HepG2 (cell line): ENCODE measurements at regions not wholly inside any gene's neighbourhood (a gene's known extent, or its start where the extent isn't known, plus 50 kb on each side); places are given as distances from the start of the nearest gene placed in this dataset.

Experiments
- ATAC-seq: fragments of 200-7000 bp; cut with Tn5 transposase; 3 replicates; pipeline ENCODE4 v1.9.1; 2020; ENCODE audit warnings: mild to moderate bottlenecking, moderate library complexity
- BruUV-seq: library from RNA; stranded (reverse); fragments of 400-500 nt; replicated peaks from 2 replicates; lab custom pipeline; 2021; lab: Mats Ljungman, UMichigan
- CTCF ChIA-PET: fragments of 300-600 bp; formaldehyde crosslinking; extraction: SDS; loops from one replicate; lab custom pipeline; 2021; ENCODE audit warnings: low total read pairs, inconsistent platforms, low intra/inter-chr PET ratio; lab: Yijun Ruan, JAX
- POLR2A ChIA-PET: fragments of 350-600 bp; sonication (Branson Sonifier 250); formaldehyde crosslinking; loops from one replicate; lab custom pipeline; 2020; ENCODE audit warnings: antibody characterized with exemption, inconsistent platforms; lab: Yijun Ruan, JAX
- DNase-seq: peaks from one replicate; pipeline ENCODE4 v3.0.0-alpha.2; 2015; ENCODE audit warnings: low spot score
- FAIRE-seq: peaks from 3 replicates; lab custom pipeline; 2011; peaks lifted over from hg19 to GRCh38; lab: Jason Lieb, UNC
- H2AFZ ChIP-seq: one replicate; pipeline ENCODE4 v1.6.1; 2011; ENCODE audit warnings: low read length, inconsistent platforms
- H3K27ac ChIP-seq: fragments of 300-600 bp; 3 replicates; pipeline ENCODE4 v1.8.0; 2011; ENCODE audit warnings: mixed run types, mild to moderate bottlenecking, mixed read lengths, low read length, inconsistent platforms; ENCODE audit not compliant: insufficient read depth; ENCODE audit errors: extremely low read length
- H3K27me3 ChIP-seq, 2 experiments: fragments of 200-600 bp in 1 of 2; 2 replicates in 1 of 2; 3 replicates in 1 of 2; pipeline versions ENCODE4 v1.6.0 to v1.8.0; 2011; ENCODE audit warnings: low read length in 2 of 2, mild to moderate bottlenecking in 2 of 2, moderate library complexity in 2 of 2, inconsistent platforms in 1 of 2; ENCODE audit not compliant: insufficient read depth in 2 of 2, control insufficient read depth in 1 of 2
- H3K36me3 ChIP-seq, 2 experiments: fragments of 200-600 bp in 1 of 2; replicated peaks in 1 of 2; 2 replicates in 1 of 2; 3 replicates in 1 of 2; pipeline versions ENCODE4 v1.5.1 to v1.8.0; 2011; ENCODE audit warnings: low read length in 2 of 2, inconsistent platforms in 1 of 2; ENCODE audit not compliant: insufficient read depth in 2 of 2, control insufficient read depth in 1 of 2
- H3K4me1 ChIP-seq: 2 replicates; pipeline ENCODE4 v1.5.1; 2012; ENCODE audit warnings: low read length, inconsistent platforms; ENCODE audit not compliant: insufficient read depth
- H3K4me2 ChIP-seq: 2 replicates; pipeline ENCODE4 v1.6.0; 2011; ENCODE audit warnings: low read depth, low read length, inconsistent platforms
- H3K4me3 ChIP-seq, 3 experiments: fragments of 200-600 bp in 1 of 3; sonication (generic), shearing (Covaris generic) in 1 of 3; replicated peaks in 1 of 3; 2 replicates each; pipeline ENCODE4 v1.5.1; 2011 to 2016; ENCODE audit warnings: low read length in 3 of 3, inconsistent platforms in 2 of 3, low read depth in 2 of 3, mild to moderate bottlenecking in 2 of 3, control low read depth in 1 of 3, mixed read lengths in 1 of 3; ENCODE audit not compliant: insufficient read depth in 1 of 3
- H3K79me2 ChIP-seq: one replicate; pipeline ENCODE4 v1.6.1; 2011; ENCODE audit warnings: low read length, inconsistent platforms; ENCODE audit not compliant: insufficient read depth
- H3K9ac ChIP-seq: 2 replicates; pipeline ENCODE4 v1.6.0; 2011; ENCODE audit warnings: mild to moderate bottlenecking, low read depth, low read length, inconsistent platforms; ENCODE audit not compliant: insufficient read depth
- H3K9me3 ChIP-seq: 2 replicates; pipeline ENCODE4 v1.5.1; 2012; ENCODE audit warnings: mild to moderate bottlenecking, low read length
- H4K20me1 ChIP-seq: 2 replicates; pipeline ENCODE4 v1.6.0; 2011; ENCODE audit warnings: inconsistent platforms, mild to moderate bottlenecking, low read length, moderate library complexity; ENCODE audit not compliant: insufficient read depth
- BATF2 ChIP-seq: sonication (generic); formaldehyde crosslinking; IDR thresholded peaks from 2 replicates; pipeline ENCODE4 v1.8.0; 2022; ENCODE audit warnings: mild to moderate bottlenecking, missing genetic modification reagents, moderate library complexity
- CBX5 ChIP-seq: sonication (generic); formaldehyde crosslinking; IDR thresholded peaks from 2 replicates; pipeline ENCODE4 v1.4.0; 2020; ENCODE audit warnings: missing genetic modification reagents, borderline replicate concordance
- HDAC1 ChIP-seq: sonication (generic); formaldehyde crosslinking; IDR thresholded peaks from 2 replicates; pipeline ENCODE4 v1.5.1; 2020; ENCODE audit warnings: mild to moderate bottlenecking, missing genetic modification reagents
- IRX3 ChIP-seq: sonication (generic); formaldehyde crosslinking; IDR thresholded peaks from 2 replicates; pipeline ENCODE4 v1.8.1; 2023; ENCODE audit warnings: mild to moderate bottlenecking, low read depth, missing genetic modification reagents, borderline replicate concordance
- ZBTB21 ChIP-seq: sonication (generic); formaldehyde crosslinking; IDR thresholded peaks from 2 replicates; pipeline ENCODE4 v1.4.0; 2020; ENCODE audit warnings: missing genetic modification reagents
- ZNF124 ChIP-seq: sonication (generic); formaldehyde crosslinking; IDR thresholded peaks from 2 replicates; pipeline ENCODE4 v1.4.0; 2020; ENCODE audit warnings: missing genetic modification reagents
- ZNF331 ChIP-seq: sonication (generic); formaldehyde crosslinking; IDR thresholded peaks from 2 replicates; pipeline ENCODE4 v1.4.0; 2020; ENCODE audit warnings: missing genetic modification reagents
- ZNF549 ChIP-seq: sonication (generic); formaldehyde crosslinking; IDR thresholded peaks from 2 replicates; pipeline ENCODE4 v1.5.0; 2020; ENCODE audit warnings: missing genetic modification reagents
- ZNF672 ChIP-seq: sonication (generic); formaldehyde crosslinking; IDR thresholded peaks from 2 replicates; pipeline ENCODE4 v1.8.1; 2022; ENCODE audit warnings: missing genetic modification reagents
- ZNF790 ChIP-seq: sonication (generic); formaldehyde crosslinking; IDR thresholded peaks from 2 replicates; pipeline ENCODE4 v1.8.0; 2022; ENCODE audit warnings: missing genetic modification reagents, mild to moderate bottlenecking, borderline replicate concordance
- ZNF792 ChIP-seq: IDR thresholded peaks from 2 replicates; pipeline ENCODE4 v1.6.1; 2016
- ZSCAN25 ChIP-seq: sonication (generic); formaldehyde crosslinking; IDR thresholded peaks from 2 replicates; pipeline ENCODE4 v1.8.0; 2022; ENCODE audit warnings: mild to moderate bottlenecking, missing genetic modification reagents
- WGBS: methylation state at CpG from one replicate; pipeline ENCODE4 v1.1.6; 2017; ENCODE audit warnings: low lambda C conversion rate; 5-methylcytosine and 5-hydroxymethylcytosine counted together
- in situ Hi-C: cut with HindIII; loops from 2 replicates; pipeline ENCODE4 v1.10.0; 2017; ENCODE audit warnings: low pct_unique_long_range_greater_than_20kb; ENCODE audit not compliant: extremely low pct_ligation_motif_present
- intact Hi-C: fragments of 100-400 bp; cut with micrococcal nuclease; formaldehyde crosslinking; loops from one replicate; pipeline ENCODE4 v1.10.0; 2022; ENCODE audit not compliant: unreplicated experiment
- TF ChIP-seq, protein P1 (sequence below): IDR thresholded peaks from 2 replicates; pipeline ENCODE4 v1.6.1; 2016; ENCODE audit warnings: mild to moderate bottlenecking, missing biosample characterization, missing genetic modification reagents

DNA sequence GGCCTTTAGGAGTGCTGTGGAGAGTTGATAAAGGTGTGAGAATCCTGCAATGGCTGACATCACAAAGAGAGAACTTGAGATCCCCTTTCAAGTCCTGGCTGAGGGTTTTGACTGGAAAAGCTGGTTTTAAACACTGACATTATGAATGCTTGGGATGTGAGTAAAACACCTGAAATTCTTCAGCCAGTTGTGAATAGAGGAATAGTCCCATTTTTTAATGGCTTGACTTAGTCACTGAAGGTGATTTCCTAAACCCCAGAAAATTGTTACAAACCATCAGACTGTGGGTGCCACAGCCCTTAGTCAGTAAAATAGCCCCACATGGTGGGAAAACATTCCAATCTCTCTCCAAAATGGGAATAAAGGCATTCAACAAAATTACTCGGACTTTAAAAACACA, 107.7 kb upstream of the LMO4 start:
- H3K4me3 ChIP-seq, result no peak overlapping the region
- WGBS, result 5% methylated on average over 1 of the region's 1 CpG
- peaks cover 4% of the 10 kb centered on the region; the same call in 1 of the 2 replicates for H3K9me3 ChIP-seq
- DNase-seq (no peak), ATAC-seq (no peak), FAIRE-seq (no peak)
- no TSS peak for BruUV-seq
- in situ Hi-C loops, result no loop called here
- no peak overlapping the region for H2AFZ ChIP-seq
- peaks cover 8% of the 10 kb centered on the region for H3K4me1 ChIP-seq
- no peaks in the 10 kb centered on the region for H3K79me2 ChIP-seq
- H4K20me1 ChIP-seq, result no peaks in the 10 kb centered on the region
- no peak overlapping the region for H3K27ac ChIP-seq
- CTCF ChIA-PET, result no interaction called here
- H3K27me3 ChIP-seq, result no peaks in the 10 kb centered on the region; a peak in 1 of 5 replicates
- POLR2A ChIA-PET, result no interaction called here
- H3K4me2 ChIP-seq, result no peak overlapping the region
- no peak overlapping the region for H3K9ac ChIP-seq
- intact Hi-C loops, result no loop called here
- H3K36me3 ChIP-seq, result no peaks in the 10 kb centered on the region
- TF ChIP-seq, protein P1, sequence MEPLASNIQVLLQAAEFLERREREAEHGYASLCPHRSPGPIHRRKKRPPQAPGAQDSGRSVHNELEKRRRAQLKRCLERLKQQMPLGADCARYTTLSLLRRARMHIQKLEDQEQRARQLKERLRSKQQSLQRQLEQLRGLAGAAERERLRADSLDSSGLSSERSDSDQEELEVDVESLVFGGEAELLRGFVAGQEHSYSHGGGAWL (CRISPR knock-in tag), result no peak
- no peak for TF ChIP-seq ZNF792 (CRISPR knock-in tag)
- TF ChIP-seq ZNF331 (CRISPR knock-in tag), result no peak
- no peak for TF ChIP-seq HDAC1 (CRISPR knock-in tag)
- TF ChIP-seq BATF2 (CRISPR knock-in tag), result no peak
- no peak for TF ChIP-seq IRX3 (CRISPR knock-in tag)
- TF ChIP-seq ZNF549, result no peak
- no peak for TF ChIP-seq CBX5
- TF ChIP-seq ZSCAN25 (CRISPR knock-in tag), result no peak
- TF ChIP-seq ZNF672 (CRISPR knock-in tag), result no peak
- no peak for TF ChIP-seq ZBTB21 (CRISPR knock-in tag)
- TF ChIP-seq ZNF790 (CRISPR knock-in tag), result no peak
- TF ChIP-seq ZNF124 (CRISPR knock-in tag), result no peak
